ENCODE measurements at regions not wholly inside any gene's neighbourhood (a gene's known extent, or its start where the extent isn't known, plus 50 kb on each side); places are given as distances from the start of the nearest gene placed in this dataset.

DNA sequence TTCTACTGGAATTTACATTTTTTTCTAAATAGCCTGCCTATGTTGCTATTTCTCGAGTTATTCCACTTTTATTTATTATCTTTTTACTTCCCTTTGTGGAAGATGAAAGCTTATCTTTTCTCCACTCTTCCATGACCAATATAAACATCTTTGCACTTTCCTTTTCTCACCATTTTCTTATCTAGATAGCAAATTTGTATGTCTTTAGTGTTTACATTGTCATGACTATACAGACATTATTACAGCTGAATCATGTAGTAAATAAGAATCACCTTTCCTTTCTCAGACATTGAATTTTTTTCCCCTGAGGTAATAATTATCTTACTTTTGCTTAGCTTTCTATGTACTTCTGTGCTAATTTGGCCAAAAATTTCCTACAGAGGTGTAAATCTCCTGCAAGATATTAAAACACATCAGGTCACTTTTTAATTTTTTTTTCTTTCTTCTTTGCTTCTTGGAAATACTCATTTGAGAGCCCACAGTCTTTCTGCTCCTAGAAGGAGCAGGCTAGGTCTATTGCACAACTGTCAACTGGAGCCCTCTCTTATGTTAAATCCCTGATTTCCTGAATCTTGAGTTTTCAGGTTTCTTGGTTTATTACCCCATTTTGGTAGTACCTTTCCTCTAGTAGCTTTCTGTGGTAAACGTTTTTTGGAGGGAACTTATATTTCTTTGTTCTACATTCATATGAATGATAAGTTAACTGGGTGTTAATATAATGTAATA, 109.0 kb upstream of the ATP2B1 start:
- TF ChIP-seq, protein P1, sequence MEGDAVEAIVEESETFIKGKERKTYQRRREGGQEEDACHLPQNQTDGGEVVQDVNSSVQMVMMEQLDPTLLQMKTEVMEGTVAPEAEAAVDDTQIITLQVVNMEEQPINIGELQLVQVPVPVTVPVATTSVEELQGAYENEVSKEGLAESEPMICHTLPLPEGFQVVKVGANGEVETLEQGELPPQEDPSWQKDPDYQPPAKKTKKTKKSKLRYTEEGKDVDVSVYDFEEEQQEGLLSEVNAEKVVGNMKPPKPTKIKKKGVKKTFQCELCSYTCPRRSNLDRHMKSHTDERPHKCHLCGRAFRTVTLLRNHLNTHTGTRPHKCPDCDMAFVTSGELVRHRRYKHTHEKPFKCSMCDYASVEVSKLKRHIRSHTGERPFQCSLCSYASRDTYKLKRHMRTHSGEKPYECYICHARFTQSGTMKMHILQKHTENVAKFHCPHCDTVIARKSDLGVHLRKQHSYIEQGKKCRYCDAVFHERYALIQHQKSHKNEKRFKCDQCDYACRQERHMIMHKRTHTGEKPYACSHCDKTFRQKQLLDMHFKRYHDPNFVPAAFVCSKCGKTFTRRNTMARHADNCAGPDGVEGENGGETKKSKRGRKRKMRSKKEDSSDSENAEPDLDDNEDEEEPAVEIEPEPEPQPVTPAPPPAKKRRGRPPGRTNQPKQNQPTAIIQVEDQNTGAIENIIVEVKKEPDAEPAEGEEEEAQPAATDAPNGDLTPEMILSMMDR (IDR thresholded peaks at IDR 0.05; ENCODE audit: unreplicated experiment): no peak
- Mint-ChIP-seq H3K4me3 (no peak overlapping the region), H3K4me1 (peaks cover 26% of the 10 kb centered on the region), H3K36me3 (no peaks in the 10 kb centered on the region), H3K27ac (no peak overlapping the region), H3K27me3 (ENCODE audit: low read depth) (no peaks in the 10 kb centered on the region), H3K9me3 (peaks cover 6% of the 10 kb centered on the region)
- DNase-seq (ENCODE audit: low spot score in 2 of 2, unreplicated experiment in 2 of 2): no peak

DNA sequence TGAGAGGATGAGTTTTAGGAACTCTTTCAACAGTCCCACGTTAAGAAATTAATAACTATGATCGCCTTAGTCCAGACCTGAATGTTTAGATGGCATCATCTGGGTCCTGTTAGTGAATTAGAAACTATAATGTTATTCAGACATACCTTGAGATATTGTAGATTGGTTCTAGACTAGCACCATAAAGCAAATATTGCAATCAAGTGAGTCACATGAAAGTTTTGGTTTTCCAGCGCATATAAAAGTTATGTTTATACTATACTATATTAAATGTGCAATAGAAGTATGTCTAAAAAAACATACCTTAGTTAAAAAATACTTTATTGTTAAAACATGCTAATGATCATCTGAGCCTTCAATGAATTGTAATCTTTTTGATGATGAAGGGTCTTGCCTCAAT, 106.6 kb upstream of the ATP2B1 start:
- TF ChIP-seq, protein P1 (IDR thresholded peaks at IDR 0.05; ENCODE audit: unreplicated experiment): no peak
- H3K4me1 Mint-ChIP-seq: peaks cover 26% of the 10 kb centered on the region
- H3K36me3 Mint-ChIP-seq: no peaks in the 10 kb centered on the region
- no peak overlapping the region for H3K27ac Mint-ChIP-seq
- H3K9me3 Mint-ChIP-seq: peaks cover 3% of the 10 kb centered on the region
- no peak for DNase-seq (ENCODE audit: low spot score in 2 of 2, unreplicated experiment in 2 of 2)
- H3K27me3 Mint-ChIP-seq (ENCODE audit: low read depth): no peaks in the 10 kb centered on the region
- no peak overlapping the region for H3K4me3 Mint-ChIP-seq

DNA sequence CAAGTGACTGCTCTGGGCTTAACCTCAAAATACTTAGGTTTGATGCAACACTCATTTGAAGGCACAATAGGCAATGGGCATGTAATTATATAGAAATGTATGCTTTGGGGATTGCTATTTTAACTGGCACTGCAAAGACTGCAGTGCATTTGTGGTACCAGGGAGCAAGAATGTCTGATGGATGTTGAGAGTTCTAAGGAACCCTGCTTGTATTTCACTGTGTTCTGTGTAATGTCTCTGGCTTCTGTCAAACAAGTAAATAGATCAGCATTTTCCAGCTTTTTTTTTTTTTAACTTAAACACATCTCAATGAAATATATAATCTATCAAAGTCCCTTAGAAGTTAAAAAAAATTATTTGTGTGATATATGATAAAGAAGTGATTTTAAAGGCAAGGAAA, 94.8 kb upstream of the ATP2B1 start:
- TF ChIP-seq, protein P1 (IDR thresholded peaks at IDR 0.05; ENCODE audit: unreplicated experiment): no peak
- no peak overlapping the region for H3K4me3 Mint-ChIP-seq
- no peaks in the 10 kb centered on the region for H3K27me3 Mint-ChIP-seq (ENCODE audit: low read depth)
- H3K4me1 Mint-ChIP-seq: peaks cover 33% of the 10 kb centered on the region
- DNase-seq (ENCODE audit: low spot score in 2 of 2, unreplicated experiment in 2 of 2): no peak
- no peaks in the 10 kb centered on the region for H3K36me3 Mint-ChIP-seq
- H3K9me3 Mint-ChIP-seq: no peaks in the 10 kb centered on the region
- H3K27ac Mint-ChIP-seq: peak overlapping the region; percentile 57

DNA sequence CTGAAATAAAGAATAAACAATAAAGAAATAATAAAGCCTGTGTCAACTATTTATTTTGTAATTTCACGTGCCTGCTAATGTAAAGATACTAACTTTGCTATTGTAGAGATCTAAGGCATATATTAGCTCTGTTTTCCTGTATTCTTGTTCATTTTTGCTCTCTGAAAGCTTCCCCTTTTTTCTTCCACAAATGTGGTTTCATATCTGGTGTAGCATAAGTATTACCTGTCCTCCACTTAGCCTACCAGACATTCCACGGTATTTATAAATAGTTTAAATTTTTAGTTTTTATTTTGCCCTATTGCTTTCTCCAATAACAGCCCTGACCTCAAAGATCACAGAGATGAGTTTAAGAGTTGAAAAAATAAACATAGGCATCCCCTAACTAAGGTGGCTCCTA, 92.6 kb upstream of the ATP2B1 start:
- H3K27me3 Mint-ChIP-seq (ENCODE audit: low read depth): no peaks in the 10 kb centered on the region
- H3K4me3 Mint-ChIP-seq: no peak overlapping the region
- no peak for DNase-seq (ENCODE audit: low spot score in 2 of 2, unreplicated experiment in 2 of 2)
- no peaks in the 10 kb centered on the region for H3K9me3 Mint-ChIP-seq
- peak overlapping the region; percentile 84 for H3K27ac Mint-ChIP-seq
- TF ChIP-seq, protein P1 (IDR thresholded peaks at IDR 0.05; ENCODE audit: unreplicated experiment): no peak
- no peaks in the 10 kb centered on the region for H3K36me3 Mint-ChIP-seq
- peaks cover 33% of the 10 kb centered on the region for H3K4me1 Mint-ChIP-seq

DNA sequence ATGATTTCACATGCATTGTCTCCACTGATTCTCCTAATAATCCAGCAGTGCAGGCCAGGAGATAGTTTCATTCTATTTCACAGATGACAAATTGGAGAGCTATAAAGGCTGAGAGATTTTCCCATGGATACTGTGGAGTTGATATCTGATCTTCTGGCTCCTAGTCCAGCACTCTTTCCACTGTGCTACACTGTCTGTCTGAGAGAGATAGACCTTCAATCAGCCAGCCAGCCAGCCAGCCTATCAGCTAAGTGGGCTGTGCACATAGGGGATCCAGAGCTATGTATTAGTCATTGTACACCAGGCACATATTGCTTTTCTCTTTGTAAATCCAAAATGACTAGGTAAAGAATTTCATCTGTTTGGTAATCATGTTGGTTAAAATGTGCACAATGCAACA, 91.8 kb upstream of the ATP2B1 start:
- TF ChIP-seq, protein P1 (IDR thresholded peaks at IDR 0.05; ENCODE audit: unreplicated experiment): no peak
- no peaks in the 10 kb centered on the region for H3K9me3 Mint-ChIP-seq
- peaks cover 33% of the 10 kb centered on the region for H3K4me1 Mint-ChIP-seq
- no peaks in the 10 kb centered on the region for H3K27me3 Mint-ChIP-seq (ENCODE audit: low read depth)
- H3K27ac Mint-ChIP-seq: no peak overlapping the region
- no peak overlapping the region for H3K4me3 Mint-ChIP-seq
- no peaks in the 10 kb centered on the region for H3K36me3 Mint-ChIP-seq
- no peak for DNase-seq (ENCODE audit: low spot score in 2 of 2, unreplicated experiment in 2 of 2)

Data from mesothelial cell of epicardium (in vitro differentiated cells).